ENCODE measurements at regions not wholly inside any gene's neighbourhood (a gene's known extent, or its start where the extent isn't known, plus 50 kb on each side); places are given as distances from the start of the nearest gene placed in this dataset.

DNA sequence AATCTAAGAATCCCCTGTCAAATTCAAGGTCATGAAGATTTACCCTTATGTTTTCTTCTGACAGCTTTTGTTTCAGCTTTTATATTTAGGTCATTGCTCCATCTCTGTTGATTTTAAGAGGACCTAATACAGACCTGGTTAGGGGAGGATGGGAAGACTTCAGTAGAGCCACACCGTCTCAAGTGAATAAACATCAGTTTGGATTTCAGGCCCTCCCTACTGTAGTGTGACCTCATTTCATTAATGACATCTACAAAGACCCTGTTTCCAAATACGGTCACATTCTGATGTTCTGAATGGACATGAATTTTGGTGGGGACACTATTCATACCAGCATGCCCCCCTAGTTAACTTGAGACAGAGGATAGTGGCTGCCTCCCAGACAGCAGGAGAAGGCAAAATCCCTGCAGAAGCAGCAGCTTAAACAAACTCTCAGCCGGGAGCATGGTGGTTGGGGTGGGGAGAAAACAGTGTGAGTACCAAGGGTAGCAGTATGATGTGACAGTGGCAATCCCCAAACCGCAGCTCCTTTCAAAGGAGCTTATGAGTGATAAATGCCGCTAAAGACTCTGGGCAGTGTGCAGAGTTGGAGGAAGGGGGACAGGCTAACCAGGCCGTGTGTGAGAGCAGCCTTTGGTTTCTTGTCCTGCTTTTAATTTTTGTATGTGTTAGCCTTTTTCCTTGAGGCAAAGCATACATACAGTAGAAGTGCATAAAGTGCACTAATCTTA is 65.9 kb upstream of the TNP1 start:
- Mint-ChIP-seq H3K9me3 (no peaks in the 10 kb centered on the region), H3K27me3 (ENCODE audit: low read depth) (peaks cover 19% of the 10 kb centered on the region)

DNA sequence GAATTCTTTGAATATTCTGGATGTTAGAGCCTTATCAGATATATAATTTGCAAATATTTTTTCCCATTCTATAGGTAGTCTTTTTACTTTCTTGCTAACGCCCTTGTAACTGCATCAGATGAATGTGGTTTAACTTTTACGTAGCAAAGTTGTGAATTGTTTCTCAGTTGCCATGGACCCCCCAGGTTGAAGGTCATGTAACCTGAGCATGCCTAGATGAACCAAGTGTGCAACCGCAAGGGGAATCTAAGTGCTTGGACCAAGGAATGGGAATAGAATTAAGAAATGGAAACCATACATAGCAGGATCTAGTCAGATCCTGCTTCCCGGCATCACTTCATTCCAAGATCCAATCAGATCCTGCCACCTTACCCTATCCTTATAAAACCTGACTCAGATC is 65.1 kb upstream of the TNP1 start:
- DNase-seq (ENCODE audit: low spot score): no peak
- H3K27ac Mint-ChIP-seq: no peak overlapping the region
- H3K4me3 Mint-ChIP-seq: no peak overlapping the region
- peaks cover 19% of the 10 kb centered on the region for H3K27me3 Mint-ChIP-seq (ENCODE audit: low read depth)
- H3K9me3 Mint-ChIP-seq: no peaks in the 10 kb centered on the region
- no peaks in the 10 kb centered on the region for H3K36me3 Mint-ChIP-seq (ENCODE audit: low read depth)
- no peaks in the 10 kb centered on the region for H3K4me1 Mint-ChIP-seq (ENCODE audit: low read depth)

More for the DNA sequence above, 65.9 kb upstream of the TNP1 start:
- H3K27ac Mint-ChIP-seq: no peak overlapping the region
- no peaks in the 10 kb centered on the region for H3K4me1 Mint-ChIP-seq (ENCODE audit: low read depth)
- no peak overlapping the region for H3K4me3 Mint-ChIP-seq
- H3K36me3 Mint-ChIP-seq (ENCODE audit: low read depth): no peaks in the 10 kb centered on the region
- no peak for DNase-seq (ENCODE audit: low spot score)

DNA sequence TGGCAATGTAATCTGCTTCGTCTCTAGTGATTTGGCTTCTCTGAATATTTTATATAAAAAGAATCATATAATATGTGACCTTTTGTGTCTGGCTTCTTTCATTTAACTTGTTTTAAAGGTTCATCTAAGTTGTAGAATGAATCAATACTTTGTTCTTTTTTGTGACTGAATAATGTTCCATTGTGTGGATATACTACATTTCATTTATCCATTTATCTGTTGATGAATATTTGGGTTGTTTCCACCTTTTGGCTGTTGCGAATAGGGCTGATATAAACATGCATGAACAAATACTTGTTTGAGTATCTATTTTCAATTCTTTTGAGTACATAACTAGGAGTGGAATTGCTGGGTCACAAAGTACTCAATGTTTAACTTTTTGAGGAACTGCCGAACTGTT is 63.8 kb upstream of the TNP1 start:
- Mint-ChIP-seq H3K4me1 (ENCODE audit: low read depth) (no peaks in the 10 kb centered on the region), H3K27ac (no peak overlapping the region), H3K4me3 (no peak overlapping the region), H3K9me3 (no peaks in the 10 kb centered on the region), H3K36me3 (ENCODE audit: low read depth) (no peaks in the 10 kb centered on the region), H3K27me3 (ENCODE audit: low read depth) (peaks cover 19% of the 10 kb centered on the region)
- DNase-seq (ENCODE audit: low spot score): no peak

DNA sequence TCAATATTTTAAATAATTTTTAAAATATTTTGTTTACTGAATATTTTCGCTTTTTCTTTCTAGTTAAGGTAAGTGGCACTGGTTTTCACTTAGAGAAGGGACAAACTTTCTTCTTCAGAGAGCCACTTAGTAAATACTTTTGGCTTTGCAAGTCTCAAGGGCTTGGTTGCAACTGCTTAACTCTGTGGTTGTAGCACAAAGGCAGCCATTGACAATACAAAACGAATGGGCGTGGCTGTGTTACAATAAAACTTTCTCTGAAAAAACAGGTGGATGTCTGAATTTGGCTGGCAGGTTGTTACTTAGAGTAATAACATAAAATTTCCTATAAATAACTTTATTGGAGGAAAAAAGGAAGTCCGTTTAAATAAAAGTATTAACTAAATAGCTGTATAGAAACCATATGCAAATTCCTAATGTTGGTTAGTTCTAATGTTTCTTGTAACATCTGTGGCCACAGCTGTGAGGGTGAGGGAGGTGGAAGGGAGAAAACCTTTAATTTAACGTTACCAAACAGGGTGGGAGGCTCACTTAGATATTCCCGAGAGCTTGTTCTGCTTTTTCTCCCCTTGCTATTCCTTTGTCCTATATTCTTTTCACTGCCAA is 62.4 kb upstream of the TNP1 start:
- no peak overlapping the region for H3K4me3 Mint-ChIP-seq
- no peak for DNase-seq (ENCODE audit: low spot score)
- no peak overlapping the region for H3K27ac Mint-ChIP-seq
- H3K36me3 Mint-ChIP-seq (ENCODE audit: low read depth): no peaks in the 10 kb centered on the region
- H3K27me3 Mint-ChIP-seq (ENCODE audit: low read depth): peaks cover 14% of the 10 kb centered on the region
- no peaks in the 10 kb centered on the region for H3K9me3 Mint-ChIP-seq
- no peaks in the 10 kb centered on the region for H3K4me1 Mint-ChIP-seq (ENCODE audit: low read depth)

DNA sequence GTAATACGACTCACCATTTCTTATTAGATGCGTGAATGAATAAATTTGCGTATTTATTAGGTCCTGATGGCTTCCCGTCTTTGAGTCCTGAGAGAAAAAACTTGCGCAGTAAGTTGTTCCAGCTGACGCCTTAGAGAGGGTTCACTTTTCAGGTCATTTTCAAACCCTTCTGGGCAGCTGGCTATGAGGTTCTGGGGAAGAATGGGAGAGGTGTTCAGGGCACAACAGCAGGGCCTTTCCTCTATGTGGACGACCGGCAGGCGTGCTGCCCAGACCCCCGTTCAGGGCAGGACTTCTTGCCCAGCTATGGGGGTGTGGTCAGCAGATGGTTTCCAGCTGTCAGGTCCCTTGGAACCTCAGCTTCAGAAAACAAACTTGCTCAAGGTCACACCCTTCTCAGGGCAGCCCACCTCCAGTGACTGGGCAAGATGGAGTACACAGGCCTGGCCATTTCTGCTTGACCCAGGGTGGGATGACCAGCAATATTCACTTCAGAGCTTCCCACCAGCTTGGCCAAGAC is 61.1 kb upstream of the TNP1 start:
- Mint-ChIP-seq H3K4me1 (ENCODE audit: low read depth) (no peaks in the 10 kb centered on the region), H3K27me3 (ENCODE audit: low read depth) (peaks cover 14% of the 10 kb centered on the region), H3K27ac (no peak overlapping the region), H3K4me3 (no peak overlapping the region), H3K9me3 (no peaks in the 10 kb centered on the region), H3K36me3 (ENCODE audit: low read depth) (no peaks in the 10 kb centered on the region)
- no peak for DNase-seq (ENCODE audit: low spot score)

DNA sequence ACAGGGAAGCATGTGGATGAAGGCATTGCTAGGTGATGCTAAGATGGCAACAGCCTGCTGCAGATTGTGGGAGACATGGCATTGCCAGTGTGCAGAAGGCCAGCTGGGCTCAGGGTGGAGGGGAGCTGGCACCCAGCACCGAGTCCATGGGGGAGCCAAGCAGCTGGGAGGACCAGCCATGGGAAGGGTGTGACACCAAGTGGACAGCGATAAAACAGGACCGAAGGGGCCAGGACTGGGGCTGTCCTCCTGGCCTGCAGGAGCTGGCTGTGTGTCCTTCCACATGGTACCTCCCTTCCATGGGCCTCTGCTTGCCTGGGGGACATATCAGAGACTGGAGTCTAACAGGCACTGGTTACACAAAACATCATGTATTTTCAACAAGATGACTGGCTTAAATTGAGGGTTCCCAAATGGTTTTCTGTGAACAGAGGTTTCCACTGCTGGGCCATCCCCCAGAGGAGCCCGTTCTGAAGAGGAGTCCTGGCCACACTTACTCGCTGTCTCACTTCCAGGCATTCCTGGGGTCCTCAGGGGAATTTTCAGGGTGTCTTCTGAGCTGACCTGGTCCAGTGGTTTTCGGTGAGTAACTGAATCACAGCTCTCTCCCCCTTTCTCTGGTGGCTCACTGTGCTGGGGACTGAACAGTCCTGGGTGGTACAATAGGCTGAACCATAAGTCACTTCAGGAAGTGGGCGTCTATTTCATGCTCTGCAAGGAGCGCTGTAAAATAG is 60.4 kb upstream of the TNP1 start:
- Mint-ChIP-seq H3K36me3 (ENCODE audit: low read depth) (no peaks in the 10 kb centered on the region), H3K9me3 (no peaks in the 10 kb centered on the region), H3K27me3 (ENCODE audit: low read depth) (peaks cover 9% of the 10 kb centered on the region), H3K27ac (no peak overlapping the region), H3K4me1 (ENCODE audit: low read depth) (no peaks in the 10 kb centered on the region), H3K4me3 (no peak overlapping the region)
- DNase-seq (ENCODE audit: low spot score): no peak

DNA sequence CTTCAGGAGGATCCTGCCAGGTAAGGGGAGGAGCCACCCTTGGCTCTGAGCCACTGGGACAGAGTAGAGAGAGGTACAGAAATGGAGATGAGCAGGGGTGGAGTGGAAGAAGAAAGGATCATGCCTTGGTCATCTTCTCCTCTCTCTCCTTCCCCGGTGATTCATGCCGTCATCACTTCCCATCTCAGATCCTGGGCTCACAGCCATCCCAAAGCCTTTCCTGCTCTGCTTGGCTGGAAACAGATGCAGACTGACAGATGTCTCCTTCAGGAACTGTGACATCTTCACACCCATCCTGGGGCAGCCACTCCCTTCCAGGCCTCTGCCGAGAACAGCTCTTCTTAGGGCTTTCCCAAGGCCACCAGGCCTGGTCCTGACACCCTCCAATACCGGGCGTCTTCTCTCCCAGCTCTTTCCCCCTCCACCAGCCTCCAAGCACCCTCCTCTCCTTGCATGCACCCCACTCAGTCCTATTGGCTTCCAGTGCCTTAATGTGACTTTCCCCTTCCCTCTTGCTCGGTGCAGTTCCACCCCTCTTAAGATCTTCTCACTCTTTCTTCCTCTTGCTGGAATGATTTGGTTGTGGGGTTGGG is 58.3 kb upstream of the TNP1 start:
- no peak overlapping the region for H3K27ac Mint-ChIP-seq

DNA sequence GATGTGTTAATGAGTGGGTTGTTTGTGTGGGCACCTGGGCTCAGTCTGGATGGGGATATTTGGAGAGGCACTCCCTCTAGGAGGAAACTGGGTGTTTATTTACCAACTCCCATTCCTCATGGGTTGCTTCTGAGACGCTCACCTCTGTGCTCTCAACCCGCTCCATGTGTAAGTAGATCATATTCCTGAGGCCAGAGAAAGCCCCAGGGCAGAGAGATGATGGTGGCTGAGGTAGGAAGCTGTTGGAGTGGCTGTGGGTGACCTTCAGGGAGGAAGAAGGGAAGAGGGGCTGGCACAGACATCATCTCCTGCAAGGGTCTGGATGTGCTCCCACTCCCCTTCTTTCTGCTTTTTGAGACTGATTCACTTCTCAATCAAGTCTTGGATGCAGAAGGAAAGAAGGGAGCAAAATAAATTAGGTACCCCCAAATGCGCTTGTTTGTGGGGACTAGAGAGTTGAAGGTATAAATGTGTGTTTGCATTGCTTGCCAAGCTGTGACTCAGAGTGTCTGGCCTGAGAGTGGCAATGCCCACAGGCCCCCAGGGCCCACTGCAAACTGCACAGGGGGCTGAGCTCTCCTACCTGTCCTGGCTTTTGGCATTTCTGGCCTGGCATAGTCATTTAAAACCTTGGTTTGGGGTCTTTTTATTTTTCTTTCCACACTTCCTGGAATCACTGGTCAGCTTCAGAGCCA is 57.2 kb upstream of the TNP1 start:
- no peaks in the 10 kb centered on the region for H3K4me1 Mint-ChIP-seq (ENCODE audit: low read depth)
- DNase-seq (ENCODE audit: low spot score): no peak
- no peaks in the 10 kb centered on the region for H3K36me3 Mint-ChIP-seq (ENCODE audit: low read depth)
- no peaks in the 10 kb centered on the region for H3K27me3 Mint-ChIP-seq (ENCODE audit: low read depth)
- no peak overlapping the region for H3K27ac Mint-ChIP-seq
- H3K9me3 Mint-ChIP-seq: no peaks in the 10 kb centered on the region
- H3K4me3 Mint-ChIP-seq: no peak overlapping the region

More for the DNA sequence above, 58.3 kb upstream of the TNP1 start:
- H3K9me3 Mint-ChIP-seq: no peaks in the 10 kb centered on the region
- H3K4me3 Mint-ChIP-seq: no peak overlapping the region
- H3K4me1 Mint-ChIP-seq (ENCODE audit: low read depth): no peaks in the 10 kb centered on the region
- no peaks in the 10 kb centered on the region for H3K27me3 Mint-ChIP-seq (ENCODE audit: low read depth)
- no peak for DNase-seq (ENCODE audit: low spot score)
- H3K36me3 Mint-ChIP-seq (ENCODE audit: low read depth): no peaks in the 10 kb centered on the region

DNA sequence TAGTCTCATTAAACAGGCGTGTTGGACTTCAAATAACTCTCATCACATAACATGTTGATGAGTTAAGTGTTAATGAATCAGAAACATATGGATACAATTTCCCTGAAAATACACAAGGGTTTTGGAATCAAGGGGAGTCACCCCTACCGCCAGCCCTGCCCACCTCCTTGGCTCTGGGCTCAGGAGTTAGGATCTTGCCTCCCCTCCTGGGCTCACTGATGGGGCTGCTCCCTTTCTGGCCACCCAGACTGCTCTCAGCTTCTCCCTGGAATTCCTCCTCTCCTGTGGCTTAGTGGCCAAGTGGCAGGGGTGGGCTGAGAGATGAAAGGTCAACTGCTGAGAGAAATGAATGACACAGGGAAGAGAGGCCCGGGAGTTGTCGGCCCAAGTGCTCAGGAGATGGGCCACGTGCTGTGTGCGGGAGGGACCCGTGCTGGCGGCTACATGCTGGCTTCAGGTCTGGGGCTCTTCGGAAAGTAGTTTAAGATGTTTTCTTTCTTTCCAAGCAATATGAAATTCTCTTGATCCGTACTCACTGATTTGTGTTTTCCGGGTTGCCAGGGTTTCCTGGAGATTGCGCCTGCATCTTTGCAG is 55.8 kb upstream of the TNP1 start:
- no peaks in the 10 kb centered on the region for H3K27me3 Mint-ChIP-seq (ENCODE audit: low read depth)
- H3K4me1 Mint-ChIP-seq (ENCODE audit: low read depth): no peaks in the 10 kb centered on the region
- no peak overlapping the region for H3K4me3 Mint-ChIP-seq
- H3K27ac Mint-ChIP-seq: no peak overlapping the region
- DNase-seq (ENCODE audit: low spot score): no peak
- H3K36me3 Mint-ChIP-seq (ENCODE audit: low read depth): no peaks in the 10 kb centered on the region
- H3K9me3 Mint-ChIP-seq: no peaks in the 10 kb centered on the region

DNA sequence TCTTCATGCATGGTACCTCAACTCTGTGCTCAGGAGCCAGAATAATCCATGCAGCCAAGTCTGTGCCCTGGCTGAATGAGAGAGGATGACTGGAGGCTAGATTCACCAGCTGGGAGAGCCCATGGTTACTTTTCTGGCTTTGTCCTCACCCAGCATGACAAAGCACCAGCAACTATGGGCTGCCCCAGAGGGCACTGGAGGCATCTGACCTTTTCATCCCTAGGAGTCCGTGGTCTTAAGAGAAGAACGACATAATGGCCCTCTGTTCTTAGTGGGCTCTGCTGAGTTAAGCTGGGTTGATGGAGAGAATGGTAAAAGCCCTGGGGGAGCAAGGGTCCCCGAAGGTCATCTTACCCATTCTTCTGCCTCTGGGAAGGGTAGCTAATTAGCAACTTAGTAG is 54.6 kb upstream of the TNP1 start:
- Mint-ChIP-seq H3K27me3 (ENCODE audit: low read depth) (no peaks in the 10 kb centered on the region), H3K27ac (no peak overlapping the region), H3K36me3 (ENCODE audit: low read depth) (no peaks in the 10 kb centered on the region), H3K9me3 (no peaks in the 10 kb centered on the region), H3K4me3 (no peak overlapping the region), H3K4me1 (ENCODE audit: low read depth) (no peaks in the 10 kb centered on the region)
- DNase-seq (ENCODE audit: low spot score): no peak

DNA sequence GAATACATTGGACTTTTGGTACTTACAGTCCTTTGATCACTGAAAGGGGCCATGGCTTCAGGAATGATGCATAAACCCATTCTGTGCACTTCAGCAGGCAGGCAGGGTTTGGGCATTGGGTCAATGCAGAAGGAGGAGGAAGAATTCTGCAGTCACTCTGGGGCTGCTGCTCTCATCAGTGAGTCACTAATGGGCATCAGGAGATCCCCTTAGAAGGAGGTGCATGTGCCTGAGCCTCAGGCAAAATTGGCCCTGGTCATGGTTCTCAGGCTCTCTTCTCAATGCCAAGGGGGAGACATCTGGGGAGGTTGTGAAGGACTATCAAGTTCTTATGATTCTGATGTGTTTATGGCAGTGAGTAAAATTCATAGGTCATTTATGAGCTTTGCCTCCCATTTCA is 52.0 kb upstream of the TNP1 start:
- Mint-ChIP-seq H3K27ac (no peak overlapping the region), H3K27me3 (ENCODE audit: low read depth) (no peaks in the 10 kb centered on the region), H3K4me3 (no peak overlapping the region), H3K9me3 (no peaks in the 10 kb centered on the region), H3K36me3 (ENCODE audit: low read depth) (no peaks in the 10 kb centered on the region), H3K4me1 (ENCODE audit: low read depth) (no peaks in the 10 kb centered on the region)
- no peak for DNase-seq (ENCODE audit: low spot score)

DNA sequence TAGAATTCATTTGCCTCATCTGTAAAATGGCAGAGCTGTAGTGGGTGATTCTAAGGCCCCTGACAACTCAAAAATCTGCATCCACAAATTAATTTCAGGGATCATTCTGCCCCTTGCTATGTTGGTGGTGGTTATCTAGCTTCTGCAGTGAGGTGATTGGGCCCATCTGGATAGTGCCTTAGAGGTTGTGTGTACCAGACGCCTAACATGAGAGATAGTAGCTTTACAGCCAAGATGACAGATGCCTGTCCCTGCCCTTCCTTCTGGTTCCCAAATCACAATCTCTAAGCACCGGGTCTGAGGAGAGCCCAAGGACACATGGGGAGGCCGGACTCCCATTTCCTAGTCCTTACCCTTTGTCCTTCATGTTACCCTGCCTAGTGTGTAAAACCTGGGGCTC is 51.1 kb upstream of the TNP1 start:
- H3K36me3 Mint-ChIP-seq (ENCODE audit: low read depth): no peaks in the 10 kb centered on the region
- H3K27me3 Mint-ChIP-seq (ENCODE audit: low read depth): no peaks in the 10 kb centered on the region
- no peaks in the 10 kb centered on the region for H3K9me3 Mint-ChIP-seq
- no peak overlapping the region for H3K4me3 Mint-ChIP-seq
- H3K27ac Mint-ChIP-seq: no peak overlapping the region
- DNase-seq (ENCODE audit: low spot score): no peak
- no peaks in the 10 kb centered on the region for H3K4me1 Mint-ChIP-seq (ENCODE audit: low read depth)

DNA sequence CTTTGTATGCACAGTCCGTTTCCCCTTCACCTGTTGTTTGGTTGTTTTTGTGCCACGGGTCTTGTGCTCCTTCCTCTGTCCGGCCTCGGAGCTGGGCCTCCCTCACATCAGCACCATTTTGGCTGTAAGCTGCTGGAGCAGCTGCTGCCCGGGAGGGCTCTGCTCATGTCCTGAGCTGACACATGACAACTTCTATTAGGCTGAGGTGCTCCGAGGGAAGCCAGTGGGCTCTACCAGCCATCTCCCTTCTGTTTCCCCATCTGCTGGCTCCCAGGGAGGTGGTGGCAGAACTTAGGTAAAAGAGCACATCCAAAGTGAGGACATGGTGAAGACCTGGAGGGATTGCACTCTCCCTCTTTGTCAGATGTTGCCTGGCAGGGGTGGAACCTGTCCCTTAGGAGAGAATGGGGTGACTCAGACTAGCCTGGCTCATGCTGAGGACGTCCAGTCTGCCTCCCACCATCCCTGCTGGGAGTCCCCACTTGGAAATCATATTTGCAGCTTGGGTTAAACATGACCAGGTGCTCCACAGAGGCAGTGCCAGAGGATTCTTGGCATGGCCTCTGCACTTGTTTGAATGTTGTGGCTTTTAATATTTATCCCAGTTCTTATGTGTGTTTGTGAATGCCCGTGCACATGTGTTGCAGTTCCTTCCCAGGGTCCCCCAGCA is 49.8 kb upstream of the TNP1 start:
- Mint-ChIP-seq H3K4me3 (no peak overlapping the region), H3K36me3 (ENCODE audit: low read depth) (no peaks in the 10 kb centered on the region), H3K9me3 (no peaks in the 10 kb centered on the region), H3K4me1 (ENCODE audit: low read depth) (no peaks in the 10 kb centered on the region), H3K27me3 (ENCODE audit: low read depth) (no peaks in the 10 kb centered on the region), H3K27ac (no peak overlapping the region)
- DNase-seq (ENCODE audit: low spot score): no peak
